Stimulated activated naive CD8-positive, alpha-beta T cell treated with anti-CD3 and anti-CD28 coated beads, Interleukin-15, Interleukin-2, amounts not matched to agents 100 ng/mL and 50 ng/mL, for 24 hours (primary cell): ENCODE measurements at regions not wholly inside any gene's neighbourhood (a gene's known extent, or its start where the extent isn't known, plus 50 kb on each side); places are given as distances from the start of the nearest gene placed in this dataset.

Source experiments
- H3K27ac Mint-ChIP-seq: one replicate; pipeline ENCODE4 v1.8.0; 2021; ENCODE audit warnings: mild to moderate bottlenecking, mixed read lengths
- H3K27me3 Mint-ChIP-seq: one replicate; pipeline ENCODE4 v1.8.0; 2021; ENCODE audit warnings: mixed read lengths
- H3K36me3 Mint-ChIP-seq: one replicate; pipeline ENCODE4 v1.8.0; 2021; ENCODE audit warnings: low read depth, mixed read lengths
- H3K4me1 Mint-ChIP-seq: one replicate; pipeline ENCODE4 v1.8.0; 2021; ENCODE audit warnings: low read depth, mixed read lengths
- H3K4me3 Mint-ChIP-seq: one replicate; pipeline ENCODE4 v1.8.0; 2021; ENCODE audit warnings: mild to moderate bottlenecking, mixed read lengths
- H3K9me3 Mint-ChIP-seq: one replicate; pipeline ENCODE4 v1.8.0; 2021; ENCODE audit warnings: mixed read lengths

DNA sequence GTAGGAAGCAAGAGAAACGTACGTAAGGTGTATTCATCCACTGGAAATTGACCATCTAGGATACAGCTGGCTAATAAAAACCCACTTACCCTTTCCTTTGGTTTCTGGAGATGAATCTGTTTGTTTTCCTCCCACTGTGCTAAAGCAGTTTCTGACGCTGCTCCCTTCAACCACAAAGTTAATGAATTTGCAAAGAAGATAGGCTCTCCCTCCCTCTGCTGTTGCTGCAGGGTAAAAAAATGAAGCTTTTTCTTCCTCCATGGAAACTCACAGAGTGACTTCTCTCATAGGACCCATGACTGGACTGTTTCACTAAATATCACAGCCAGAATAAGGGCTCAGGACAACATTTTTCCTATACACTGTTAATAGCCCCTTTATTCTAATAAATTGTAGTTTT lies 172.1 kb upstream of the LRRN1 start:
- Mint-ChIP-seq H3K36me3 (no peaks in the 10 kb centered on the region), H3K4me3 (no peak overlapping the region), H3K27ac (no peak overlapping the region), H3K4me1 (no peaks in the 10 kb centered on the region), H3K27me3 (no peaks in the 10 kb centered on the region), H3K9me3 (no peaks in the 10 kb centered on the region)

DNA sequence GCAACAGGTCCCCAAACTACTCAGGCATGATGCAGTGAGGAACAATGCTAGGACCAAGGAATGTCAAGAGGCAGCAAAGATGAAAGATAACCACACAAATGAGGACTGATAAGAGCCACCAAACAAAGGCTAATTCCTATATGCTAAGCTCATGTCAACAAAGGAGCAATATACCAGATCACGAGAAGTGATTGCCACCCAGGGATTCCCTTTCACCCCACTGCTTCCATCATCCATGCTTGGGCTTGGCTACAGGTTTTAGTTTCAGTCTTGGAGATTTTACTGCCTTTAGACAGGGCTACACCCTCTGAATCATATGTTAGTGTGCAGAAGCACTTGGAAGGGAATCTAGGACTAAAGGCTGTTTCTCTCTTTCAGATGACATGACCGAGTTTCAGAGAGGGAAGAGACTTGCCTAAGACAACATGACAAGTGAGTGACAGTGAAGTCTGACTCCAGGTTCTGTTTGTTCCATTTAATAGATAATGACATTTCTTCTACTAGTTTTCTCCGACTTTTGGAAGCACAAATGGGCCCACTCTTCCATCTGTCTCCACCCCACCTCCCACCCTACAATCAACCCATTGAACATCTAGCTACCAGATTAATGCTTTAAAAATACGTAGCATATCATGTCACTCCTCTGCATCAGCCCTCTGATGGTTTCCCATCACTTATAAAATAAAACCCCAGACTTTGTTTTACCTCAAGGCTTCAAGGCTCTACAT lies 173.5 kb upstream of the LRRN1 start:
- no peaks in the 10 kb centered on the region for H3K9me3 Mint-ChIP-seq
- H3K4me1 Mint-ChIP-seq = no peaks in the 10 kb centered on the region
- H3K27me3 Mint-ChIP-seq = no peaks in the 10 kb centered on the region
- no peak overlapping the region for H3K27ac Mint-ChIP-seq
- H3K4me3 Mint-ChIP-seq = no peak overlapping the region
- no peaks in the 10 kb centered on the region for H3K36me3 Mint-ChIP-seq

DNA sequence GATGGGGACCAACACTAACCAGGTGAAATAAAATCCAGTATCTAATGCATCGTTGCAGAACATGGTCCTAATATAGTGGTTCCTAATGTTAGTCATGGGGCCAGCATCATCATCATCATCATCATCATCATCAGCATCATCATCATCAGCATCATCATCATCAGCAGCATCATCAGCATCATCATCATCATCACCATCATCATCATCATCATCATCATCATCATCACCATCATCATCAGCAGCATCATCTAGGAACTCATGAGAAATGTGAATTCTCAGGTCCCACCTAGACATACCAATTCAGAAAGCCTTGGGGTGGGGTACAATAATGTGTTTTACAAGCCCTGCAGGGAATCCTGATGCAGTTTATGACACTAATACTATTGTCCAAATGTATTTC lies 179.4 kb upstream of the LRRN1 start:
- no peaks in the 10 kb centered on the region for H3K4me1 Mint-ChIP-seq
- H3K27ac Mint-ChIP-seq = no peak overlapping the region
- no peaks in the 10 kb centered on the region for H3K36me3 Mint-ChIP-seq
- H3K4me3 Mint-ChIP-seq = no peak overlapping the region
- H3K9me3 Mint-ChIP-seq = no peaks in the 10 kb centered on the region
- peaks cover 3% of the 10 kb centered on the region for H3K27me3 Mint-ChIP-seq

GRCh38 chr3:3618623-3619022 lies 180.6 kb upstream of the LRRN1 start:
- Mint-ChIP-seq H3K27me3 (peaks cover 3% of the 10 kb centered on the region), H3K36me3 (no peaks in the 10 kb centered on the region), H3K27ac (no peak overlapping the region), H3K9me3 (no peaks in the 10 kb centered on the region), H3K4me3 (no peak overlapping the region), H3K4me1 (no peaks in the 10 kb centered on the region)

GRCh38 chr3:3615533-3615932 lies 183.7 kb upstream of the LRRN1 start:
- no peak overlapping the region for H3K27ac Mint-ChIP-seq

GRCh38 chr3:3610581-3611298 lies 188.5 kb upstream of the LRRN1 start:
- H3K4me1 Mint-ChIP-seq = no peaks in the 10 kb centered on the region
- peaks cover 10% of the 10 kb centered on the region for H3K9me3 Mint-ChIP-seq
- no peaks in the 10 kb centered on the region for H3K27me3 Mint-ChIP-seq
- H3K4me3 Mint-ChIP-seq = no peak overlapping the region
- H3K27ac Mint-ChIP-seq = no peak overlapping the region
- H3K36me3 Mint-ChIP-seq = no peaks in the 10 kb centered on the region

More at GRCh38 chr3:3615533-3615932, 183.7 kb upstream of the LRRN1 start:
- Mint-ChIP-seq H3K36me3 (no peaks in the 10 kb centered on the region), H3K27me3 (peaks cover 3% of the 10 kb centered on the region), H3K4me3 (no peak overlapping the region), H3K4me1 (no peaks in the 10 kb centered on the region), H3K9me3 (no peaks in the 10 kb centered on the region)

- no peak overlapping the region for H3K27ac Mint-ChIP-seq
Observed at GRCh38 chr3:3606321-3606720, 192.9 kb upstream of the LRRN1 start.

GRCh38 chr3:3605226-3605625 lies 194.0 kb upstream of the LRRN1 start:
- Mint-ChIP-seq H3K4me1 (no peaks in the 10 kb centered on the region), H3K4me3 (no peak overlapping the region), H3K9me3 (peaks cover 7% of the 10 kb centered on the region)

More at GRCh38 chr3:3606321-3606720, 192.9 kb upstream of the LRRN1 start:
- Mint-ChIP-seq H3K27me3 (no peaks in the 10 kb centered on the region), H3K9me3 (peaks cover 10% of the 10 kb centered on the region), H3K4me3 (no peak overlapping the region), H3K36me3 (no peaks in the 10 kb centered on the region), H3K4me1 (no peaks in the 10 kb centered on the region)

DNA sequence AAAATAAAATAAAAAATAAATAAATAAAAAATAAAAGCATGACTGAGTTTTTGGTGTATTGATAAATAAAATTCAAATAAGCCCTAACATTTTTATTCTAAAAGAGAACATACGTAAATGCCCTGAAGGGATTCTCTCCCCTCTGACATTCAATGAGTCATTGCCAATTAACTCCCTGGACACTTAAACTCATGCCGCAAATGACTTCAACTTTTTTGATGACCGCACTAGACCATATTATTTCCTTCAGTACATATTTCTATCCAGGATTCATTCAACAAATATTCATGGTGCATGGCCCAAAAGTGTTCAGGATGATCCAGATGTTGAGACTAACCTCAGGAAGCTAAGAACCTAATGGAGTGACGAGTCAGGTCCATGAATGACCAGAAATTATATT lies 195.9 kb upstream of the LRRN1 start:
- H3K4me3 Mint-ChIP-seq = no peak overlapping the region
- no peaks in the 10 kb centered on the region for H3K4me1 Mint-ChIP-seq
- no peaks in the 10 kb centered on the region for H3K9me3 Mint-ChIP-seq
- H3K27ac Mint-ChIP-seq = no peak overlapping the region
- H3K27me3 Mint-ChIP-seq = no peaks in the 10 kb centered on the region
- H3K36me3 Mint-ChIP-seq = no peaks in the 10 kb centered on the region

More at GRCh38 chr3:3605226-3605625, 194.0 kb upstream of the LRRN1 start:
- Mint-ChIP-seq H3K36me3 (no peaks in the 10 kb centered on the region), H3K27me3 (no peaks in the 10 kb centered on the region), H3K27ac (no peak overlapping the region)

- H3K4me3 Mint-ChIP-seq = no peak overlapping the region
- H3K27me3 Mint-ChIP-seq = no peaks in the 10 kb centered on the region
- no peaks in the 10 kb centered on the region for H3K36me3 Mint-ChIP-seq
- H3K9me3 Mint-ChIP-seq = no peaks in the 10 kb centered on the region
- no peak overlapping the region for H3K27ac Mint-ChIP-seq
- no peaks in the 10 kb centered on the region for H3K4me1 Mint-ChIP-seq
Observed at GRCh38 chr3:3600665-3601340, 198.4 kb upstream of the LRRN1 start.

DNA sequence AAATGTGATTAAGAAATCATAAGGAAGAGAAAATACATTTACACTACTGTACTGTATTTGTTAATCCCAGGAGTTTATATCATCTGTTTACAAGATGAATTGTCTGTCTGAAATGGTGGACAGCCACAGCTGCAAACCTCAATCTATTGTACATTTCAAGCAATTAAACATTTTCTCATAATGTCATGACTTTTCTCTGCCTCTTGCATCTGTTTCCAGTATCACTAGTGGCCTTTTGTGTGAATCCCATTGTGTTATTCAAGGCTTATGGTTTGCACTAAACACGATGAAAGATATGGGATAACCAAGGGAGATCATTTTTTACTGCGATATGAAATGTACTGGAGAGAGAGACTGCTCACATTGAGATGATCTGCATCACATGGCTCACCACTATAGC lies 200.2 kb upstream of the LRRN1 start:
- Mint-ChIP-seq H3K27me3 (no peaks in the 10 kb centered on the region), H3K4me3 (no peak overlapping the region), H3K36me3 (no peaks in the 10 kb centered on the region), H3K9me3 (no peaks in the 10 kb centered on the region), H3K27ac (no peak overlapping the region), H3K4me1 (no peaks in the 10 kb centered on the region)

DNA sequence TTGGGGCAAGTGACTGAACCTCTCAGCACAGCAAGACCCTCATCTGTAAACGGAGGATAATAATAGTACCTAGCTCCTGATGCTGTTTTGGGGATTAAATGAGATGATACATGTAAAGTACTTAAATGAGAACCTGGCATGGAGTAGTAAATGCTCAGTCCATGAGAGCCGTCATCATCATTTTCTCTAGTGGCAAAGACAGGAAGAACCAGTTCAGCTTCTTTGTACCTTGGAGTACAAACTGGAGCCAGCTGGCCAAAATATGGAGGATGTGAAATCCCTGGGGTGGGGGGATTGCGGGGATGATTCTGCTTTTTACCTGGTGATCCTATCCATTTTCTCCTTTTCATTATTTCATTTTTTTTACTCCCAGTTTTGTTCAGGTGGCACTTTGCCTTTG lies 204.2 kb upstream of the LRRN1 start:
- H3K36me3 Mint-ChIP-seq = no peaks in the 10 kb centered on the region
- no peaks in the 10 kb centered on the region for H3K4me1 Mint-ChIP-seq
- no peaks in the 10 kb centered on the region for H3K9me3 Mint-ChIP-seq
- H3K27ac Mint-ChIP-seq = no peak overlapping the region
- H3K4me3 Mint-ChIP-seq = no peak overlapping the region
- no peaks in the 10 kb centered on the region for H3K27me3 Mint-ChIP-seq

- Mint-ChIP-seq H3K9me3 (no peaks in the 10 kb centered on the region), H3K36me3 (no peaks in the 10 kb centered on the region), H3K4me3 (no peak overlapping the region), H3K27me3 (no peaks in the 10 kb centered on the region), H3K27ac (no peak overlapping the region), H3K4me1 (peaks cover 3% of the 10 kb centered on the region)
Observed at GRCh38 chr3:3589715-3590130, 209.5 kb upstream of the LRRN1 start.

- no peaks in the 10 kb centered on the region for H3K36me3 Mint-ChIP-seq
- H3K4me1 Mint-ChIP-seq = peaks cover 3% of the 10 kb centered on the region
- no peak overlapping the region for H3K27ac Mint-ChIP-seq
- no peaks in the 10 kb centered on the region for H3K9me3 Mint-ChIP-seq
- H3K4me3 Mint-ChIP-seq = no peak overlapping the region
- H3K27me3 Mint-ChIP-seq = no peaks in the 10 kb centered on the region
Observed at GRCh38 chr3:3587647-3587972, 211.6 kb upstream of the LRRN1 start.

DNA sequence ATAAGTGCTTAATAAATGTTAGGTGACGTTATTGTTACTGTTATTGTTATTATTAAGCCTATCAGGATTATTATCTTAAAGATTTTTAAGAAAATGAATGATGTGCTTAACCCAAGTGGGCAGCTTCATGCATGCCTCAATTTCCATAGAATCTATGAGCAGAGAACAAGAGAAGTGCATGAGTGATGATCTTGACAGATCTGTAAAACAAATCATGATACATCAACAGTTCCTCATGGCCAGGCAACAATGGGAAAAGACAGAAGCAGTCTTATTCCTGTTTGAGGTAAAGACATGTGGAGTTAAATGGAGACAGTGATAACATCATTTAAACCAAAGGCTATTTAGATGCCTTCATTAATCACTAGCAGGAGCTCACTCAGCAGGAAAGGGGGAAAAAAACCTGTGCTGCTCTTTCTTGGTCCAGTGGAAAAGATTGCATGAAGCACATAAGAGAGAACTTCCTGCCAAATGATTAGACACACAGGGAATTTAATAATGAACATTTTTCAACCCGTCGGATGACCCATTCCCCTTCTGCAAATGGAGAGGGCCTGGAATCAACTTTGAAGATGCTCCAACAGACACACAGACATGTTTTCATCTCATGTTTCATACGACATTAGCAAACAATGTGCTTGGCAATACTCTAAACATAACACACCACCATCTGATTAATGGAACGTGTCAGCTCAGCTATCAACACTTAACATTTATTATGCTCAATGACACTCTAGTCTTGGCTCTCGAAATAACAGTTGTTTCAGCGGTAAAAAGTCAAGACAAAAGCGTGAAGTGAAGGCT lies 212.2 kb upstream of the LRRN1 start:
- no peak overlapping the region for H3K4me3 Mint-ChIP-seq
- H3K4me1 Mint-ChIP-seq = peaks cover 3% of the 10 kb centered on the region
- no peak overlapping the region for H3K27ac Mint-ChIP-seq
- no peaks in the 10 kb centered on the region for H3K9me3 Mint-ChIP-seq
- no peaks in the 10 kb centered on the region for H3K36me3 Mint-ChIP-seq
- H3K27me3 Mint-ChIP-seq = no peaks in the 10 kb centered on the region
